Endothelial cell of umbilical vein (primary cell): ENCODE measurements at regions not wholly inside any gene's neighbourhood (a gene's known extent, or its start where the extent isn't known, plus 50 kb on each side); places are given as distances from the start of the nearest gene placed in this dataset.

ENCODE experiments used
- BruUV-seq: library from RNA; stranded (reverse); fragments of 400-500 nt; replicated peaks from 2 replicates; lab custom pipeline; 2021; lab: Mats Ljungman, UMichigan
- CTCF ChIA-PET: fragments of 300-600, 350-600 bp; sonication (Branson Sonifier 250); formaldehyde crosslinking; loops from one replicate; lab custom pipeline; 2021; ENCODE audit warnings: antibody characterized with exemption, inconsistent platforms; lab: Charles Lee
- POLR2A ChIA-PET: fragments of 300-600, 350-600 bp; sonication (Branson Sonifier 250); formaldehyde crosslinking; loops from one replicate; lab custom pipeline; 2021; ENCODE audit warnings: antibody characterized with exemption, inconsistent platforms; lab: Charles Lee
- DNase-seq: peaks from one replicate; pipeline ENCODE4 v3.0.0-alpha.2; 2011; ENCODE audit warnings: low read depth, low spot score
- FAIRE-seq: peaks from 2 replicates; lab custom pipeline; 2011; peaks lifted over from hg19 to GRCh38; lab: Jason Lieb, UNC
- H2AFZ ChIP-seq: 2 replicates; pipeline ENCODE4 v1.6.0; 2012; ENCODE audit warnings: low read depth, low read length, control low read depth, inconsistent platforms
- H3K27ac ChIP-seq: 2 replicates; pipeline ENCODE4 v1.5.1; 2011; ENCODE audit warnings: low read depth, mild to moderate bottlenecking, control low read depth, low read length, moderate library complexity; ENCODE audit not compliant: insufficient read depth
- H3K27me3 ChIP-seq, 2 experiments: 2 replicates each; pipeline versions ENCODE4 v1.6.0 to v1.6.1; 2011; ENCODE audit warnings: low read length in 2 of 2, mixed read lengths in 1 of 2; ENCODE audit not compliant: control insufficient read depth in 2 of 2, insufficient read depth in 2 of 2
- H3K36me3 ChIP-seq, 2 experiments: 2 replicates in 1 of 2; 3 replicates in 1 of 2; pipeline ENCODE4 v1.5.1; 2011; ENCODE audit warnings: low read length in 2 of 2, mild to moderate bottlenecking in 1 of 2, moderate library complexity in 1 of 2; ENCODE audit not compliant: control insufficient read depth in 2 of 2, insufficient read depth in 2 of 2; ENCODE audit errors: extremely low read depth in 1 of 2
- H3K4me1 ChIP-seq: 3 replicates; pipeline ENCODE4 v1.5.1; 2011; ENCODE audit warnings: mild to moderate bottlenecking, low read length; ENCODE audit not compliant: control insufficient read depth, insufficient read depth; ENCODE audit errors: extremely low read depth
- H3K4me2 ChIP-seq: 2 replicates; pipeline ENCODE4 v1.6.1; 2011; ENCODE audit warnings: low read length, control low read depth, mixed read lengths; ENCODE audit not compliant: insufficient read depth
- H3K4me3 ChIP-seq, 3 experiments: fragments of 200-600 bp in 1 of 3; sonication (generic), shearing (Covaris generic) in 1 of 3; replicated peaks in 1 of 3; 2 replicates each; pipeline ENCODE4 v1.5.1; 2011 to 2016; ENCODE audit warnings: control low read depth in 3 of 3, low read length in 3 of 3, mild to moderate bottlenecking in 2 of 3, inconsistent platforms in 1 of 3, low read depth in 1 of 3, moderate library complexity in 1 of 3; ENCODE audit not compliant: insufficient read depth in 1 of 3
- H3K79me2 ChIP-seq: 2 replicates; pipeline ENCODE4 v1.6.0; 2012; ENCODE audit warnings: low read length, inconsistent platforms; ENCODE audit not compliant: control insufficient read depth, insufficient read depth
- H3K9ac ChIP-seq: replicated peaks from 2 replicates; pipeline ENCODE3; 2011; ENCODE audit warnings: low read length, control low read depth; ENCODE audit not compliant: insufficient read depth; ENCODE audit errors: extremely low read depth
- H3K9me1 ChIP-seq: replicated peaks from 3 replicates; pipeline ENCODE4 v1.6.0; 2011; ENCODE audit warnings: mild to moderate bottlenecking, low read length; ENCODE audit not compliant: control insufficient read depth, insufficient read depth; ENCODE audit errors: extremely low read depth
- H3K9me3 ChIP-seq: replicated peaks from 2 replicates; pipeline ENCODE4 v1.5.1; 2012; ENCODE audit warnings: low read length, inconsistent platforms; ENCODE audit not compliant: control insufficient read depth, insufficient read depth
- H4K20me1 ChIP-seq: replicated peaks from 2 replicates; pipeline ENCODE3; 2011; ENCODE audit warnings: mild to moderate bottlenecking, low read length; ENCODE audit not compliant: control insufficient read depth, insufficient read depth; ENCODE audit errors: extremely low read depth
- CTCF ChIP-seq, 2 donors: IDR thresholded peaks; 1 replicate in 1 of 2; 2 replicates in 1 of 2; pipeline ENCODE4 v1.5.1; 2011; ENCODE audit warnings: low read length in 2 of 2, mild to moderate bottlenecking in 2 of 2, moderate library complexity in 2 of 2, control low read depth in 1 of 2, inconsistent platforms in 1 of 2, low read depth in 1 of 2; ENCODE audit not compliant: insufficient read depth in 1 of 2; ENCODE audit errors: extremely low read depth in 1 of 2
- EZH2 ChIP-seq: IDR thresholded peaks from 2 replicates; pipeline ENCODE4 v1.6.1; 2012; ENCODE audit warnings: borderline replicate concordance, low read depth, mild to moderate bottlenecking, moderate library complexity, low read length, inconsistent platforms; ENCODE audit not compliant: severe bottlenecking
- FOS ChIP-seq: IDR thresholded peaks from 2 replicates; pipeline ENCODE4 v1.6.1; 2011; ENCODE audit warnings: mild to moderate bottlenecking, low read length, moderate library complexity, borderline replicate concordance; ENCODE audit not compliant: insufficient read depth
- GATA2 ChIP-seq: IDR thresholded peaks from 2 replicates; pipeline ENCODE4 v1.7.0; 2011; ENCODE audit warnings: low read depth, mild to moderate bottlenecking, moderate library complexity, mixed read lengths, low read length; ENCODE audit not compliant: insufficient read length, insufficient read depth
- JUN ChIP-seq: IDR thresholded peaks from 2 replicates; pipeline ENCODE4 v1.6.1; 2011; ENCODE audit warnings: borderline replicate concordance, low read depth; ENCODE audit not compliant: insufficient read length, insufficient read depth
- MAX ChIP-seq: IDR thresholded peaks from 2 replicates; pipeline ENCODE4 v1.6.1; 2011; ENCODE audit not compliant: insufficient read depth, insufficient read length
- MYC ChIP-seq: IDR thresholded peaks from one replicate; pipeline ENCODE4 v1.6.1; 2011; ENCODE audit warnings: mild to moderate bottlenecking, low read depth, low read length
- POLR2A ChIP-seq: IDR thresholded peaks from 2 replicates; pipeline ENCODE4 v1.6.1; 2012; ENCODE audit warnings: low read depth, mild to moderate bottlenecking, control low read depth, low read length
- POLR2AphosphoS5 ChIP-seq: IDR thresholded peaks from 2 replicates; pipeline ENCODE4 v1.6.1; 2012; ENCODE audit warnings: low read depth, mild to moderate bottlenecking, control low read depth, low read length, moderate library complexity; ENCODE audit not compliant: insufficient read depth
- dilution Hi-C: fragments of 300-500 bp; cut with MboI; formaldehyde crosslinking; loops from one replicate; pipeline ENCODE4 v1.15.0; 2019; ENCODE audit warnings: low sequenced_read_pairs; ENCODE audit not compliant: extremely low pct_ligation_motif_present
- intact Hi-C: fragments of 100-400 bp; cut with micrococcal nuclease; formaldehyde crosslinking; loops from one replicate; pipeline ENCODE4 v1.10.0; 2022

GRCh38 chr17:77320044-77320440, 179.3 kb downstream of the SEC14L1 start:
- POLR2A ChIA-PET, result no interaction called here
- intact Hi-C loops, result no loop called here
- no peak for DNase-seq
- H3K4me2 ChIP-seq, result peak overlapping the region; percentile 24
- no peak overlapping the region for H3K4me3 ChIP-seq
- no peak overlapping the region for H2AFZ ChIP-seq
- no peaks in the 10 kb centered on the region for H3K9me1 ChIP-seq
- H3K27me3 ChIP-seq, result no peaks in the 10 kb centered on the region
- H3K27ac ChIP-seq, result no peak overlapping the region
- peaks cover 36% of the 10 kb centered on the region for H3K4me1 ChIP-seq
- TF ChIP-seq POLR2AphosphoS5 (no peak), POLR2A (no peak), MYC (no peak), JUN (no peak), MAX (no peak), FOS (no peak), GATA2 (no peak), CTCF (IDR thresholded peaks at IDR 0.05; ENCODE audit: extremely low read depth in 1 of 2, insufficient read depth in 1 of 2, low read depth in 1 of 2, low read length in 2 of 2) (no peak), EZH2 (no peak)
- no peak for FAIRE-seq
- no peaks in the 10 kb centered on the region for H3K36me3 ChIP-seq
- dilution Hi-C loops, result no loop called here
- no peaks in the 10 kb centered on the region for H4K20me1 ChIP-seq
- H3K9me3 ChIP-seq, result no peaks in the 10 kb centered on the region
- H3K9ac ChIP-seq, result no peak overlapping the region
- H3K79me2 ChIP-seq, result no peaks in the 10 kb centered on the region
- CTCF ChIA-PET, result no interaction called here
- no TSS peak for BruUV-seq
